Stimulated activated CD8-positive, alpha-beta memory T cell treated with anti-CD3 and anti-CD28 coated beads, Interleukin-4, amount 100 ng/mL, for 1 hour (primary cell): ENCODE measurements at regions not wholly inside any gene's neighbourhood (a gene's known extent, or its start where the extent isn't known, plus 50 kb on each side); places are given as distances from the start of the nearest gene placed in this dataset.
"Not testable (repeated sequence)": the region's sequence is repeated elsewhere in the genome, so short reads cannot be mapped to it uniquely, and the experiment has no call there.

ENCODE experiments used
- DNase-seq, 2 donors: peaks; one replicate each; pipeline ENCODE4 v3.0.0-alpha.2; 2020; ENCODE audit warnings: low read depth in 2 of 2, low spot score in 1 of 2

DNA sequence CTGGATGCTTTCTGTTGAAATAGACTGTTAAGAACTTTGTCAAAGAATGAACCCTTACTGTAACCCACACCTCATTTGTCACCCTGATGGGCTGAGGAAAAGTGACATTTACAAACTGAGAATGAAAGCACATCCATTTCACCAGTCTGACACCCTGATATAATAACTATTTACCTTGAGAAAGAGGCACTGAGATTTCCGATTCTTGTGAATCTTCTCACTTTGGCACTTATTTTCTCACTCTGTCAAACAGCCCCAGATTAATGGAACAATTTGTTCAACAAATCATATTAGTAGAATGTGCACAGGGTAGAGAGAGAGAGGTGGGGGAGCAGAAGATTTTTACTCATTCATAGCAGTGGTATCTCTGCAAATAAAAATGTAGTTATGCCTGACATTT is 606.9 kb downstream of the MCTP2 start:
- no peak for DNase-seq

DNA sequence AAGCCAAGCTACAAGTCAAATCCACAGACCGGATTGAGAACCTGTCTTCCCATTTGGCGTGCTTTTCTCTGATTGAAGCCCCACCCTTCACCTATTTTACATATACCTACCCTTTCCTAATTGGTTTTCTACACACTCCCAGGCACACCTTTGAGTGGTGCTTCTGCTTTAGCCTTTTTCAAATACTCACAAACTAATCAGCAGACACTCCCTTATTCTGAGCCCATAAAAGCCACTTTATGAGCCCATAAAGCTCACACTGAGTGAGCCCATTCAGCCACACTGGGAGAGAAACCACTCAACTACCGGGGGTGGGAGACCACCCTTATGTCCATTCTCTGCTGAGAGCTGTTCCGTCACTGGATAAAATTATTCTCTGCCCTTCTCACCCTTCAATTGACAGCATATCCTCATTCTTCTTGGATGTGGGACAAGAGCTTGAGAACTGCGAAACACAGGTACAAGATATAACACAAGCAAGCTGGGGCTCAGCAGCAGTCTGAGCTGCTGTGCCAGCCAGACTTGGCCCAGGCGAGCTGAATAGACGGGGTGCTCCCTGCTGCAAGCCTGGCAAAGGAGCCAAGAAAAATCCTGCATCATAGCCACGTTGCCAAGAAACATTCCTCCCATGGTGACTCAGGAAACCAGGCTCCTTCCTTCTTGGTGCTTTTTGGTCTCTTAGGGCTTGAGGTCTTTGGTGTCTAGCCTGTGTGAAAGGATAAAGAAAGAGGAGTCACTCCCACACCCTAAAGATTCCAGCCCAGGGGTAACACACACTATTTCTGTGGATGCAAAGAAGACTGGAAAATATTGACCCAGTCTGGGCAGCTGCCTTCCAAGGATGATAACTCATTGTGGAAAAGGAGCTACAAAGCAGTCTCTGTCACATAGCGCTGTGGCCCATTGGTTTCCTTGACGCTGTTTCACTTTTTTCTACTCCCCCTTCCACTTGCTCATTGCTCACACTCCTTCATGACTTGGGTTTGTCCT is 609.7 kb downstream of the MCTP2 start:
- DNase-seq, result no peak

DNA sequence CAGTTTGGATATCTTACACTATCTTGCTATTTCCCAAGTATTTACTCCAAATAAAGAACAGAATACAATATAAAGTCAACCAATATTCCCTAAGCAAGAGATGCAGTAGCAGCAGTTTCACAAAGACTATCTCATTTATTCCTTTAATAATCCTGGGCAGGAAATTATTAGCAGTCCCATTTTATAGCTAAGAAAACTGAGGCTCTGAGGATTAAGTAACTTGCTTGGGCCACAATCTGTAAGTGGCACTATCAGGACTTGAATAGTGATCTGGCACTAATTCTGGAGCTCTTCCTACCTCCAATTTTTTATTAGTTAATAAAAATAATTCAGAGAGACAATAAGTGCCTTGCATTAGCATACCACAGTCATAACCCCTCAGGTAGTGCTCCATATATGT is 611.7 kb downstream of the MCTP2 start:
- no peak for DNase-seq

DNA sequence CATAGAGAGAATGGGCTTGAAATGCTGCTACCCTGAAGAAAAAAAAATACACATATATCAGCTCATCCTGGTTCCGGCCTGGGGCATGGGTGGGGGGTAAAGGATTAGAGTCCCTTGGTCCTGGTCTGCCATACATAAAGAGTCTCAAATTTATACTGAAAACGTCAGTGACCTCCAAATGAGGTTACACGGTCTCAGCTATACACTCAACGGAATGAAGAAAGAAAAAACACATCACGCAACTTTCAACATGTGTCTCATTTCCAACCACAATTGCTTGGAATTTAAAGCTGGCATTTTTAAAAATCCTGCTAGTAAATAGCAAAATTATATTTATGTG is 612.8 kb downstream of the MCTP2 start:
- DNase-seq, result no peak

DNA sequence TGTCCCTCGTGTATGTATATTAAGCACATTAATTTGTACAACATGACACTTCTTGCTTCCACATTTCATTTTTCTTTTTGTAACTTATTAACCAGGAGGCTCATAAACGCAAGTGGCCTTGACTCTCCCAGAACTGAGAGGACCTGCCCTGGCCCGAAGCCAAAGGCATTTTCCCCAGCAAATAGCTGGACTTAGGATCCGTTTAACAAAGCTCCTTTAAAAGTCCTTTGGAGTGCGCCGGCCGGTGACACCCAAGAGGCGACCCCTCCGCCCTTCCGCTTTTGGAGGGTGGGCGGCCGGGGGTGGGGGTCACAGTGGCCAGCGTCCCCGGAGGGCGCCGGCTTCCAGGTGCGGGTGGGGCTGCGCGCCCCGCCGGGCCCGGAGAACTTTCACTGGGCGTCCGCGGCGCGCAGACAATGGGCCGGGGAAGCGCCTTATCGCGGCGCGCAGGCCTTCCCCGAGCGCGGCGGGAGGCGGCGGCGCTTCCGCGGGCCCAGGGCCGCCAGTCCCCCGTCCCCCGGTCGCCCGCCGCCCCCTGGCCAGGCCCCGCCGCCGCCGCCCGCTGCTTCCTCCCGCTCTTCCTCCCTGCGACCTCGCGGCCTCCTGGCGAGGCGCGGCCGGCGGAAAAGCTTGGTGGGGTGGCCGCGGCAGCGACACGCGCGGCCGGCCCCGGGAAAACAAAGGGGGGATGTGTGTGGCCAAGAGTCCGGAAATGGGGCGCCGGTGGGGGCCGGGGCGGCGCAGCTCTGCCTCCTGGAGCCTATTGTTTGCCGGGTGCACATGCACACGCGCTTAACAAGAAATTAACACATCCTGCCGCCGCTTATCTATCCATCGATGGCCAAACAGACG is 613.4 kb downstream of the MCTP2 start:
- DNase-seq, result no peak

DNA sequence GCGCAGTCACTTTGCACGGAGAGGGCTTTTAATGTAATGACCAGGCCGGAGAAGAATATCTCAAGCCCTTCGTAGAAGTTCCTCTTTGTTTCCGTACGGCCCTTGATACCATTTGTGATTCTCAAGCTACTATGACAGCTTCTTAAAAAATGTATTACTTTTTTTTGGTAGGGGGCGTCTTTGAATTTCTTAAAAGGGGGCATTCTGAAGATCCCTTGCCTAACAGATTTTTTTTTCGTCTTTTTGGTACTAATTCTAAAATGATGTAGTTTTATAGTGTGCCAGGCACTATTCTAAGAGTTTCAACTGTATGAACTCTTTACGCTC is 614.0 kb downstream of the MCTP2 start:
- DNase-seq, result no peak

DNA sequence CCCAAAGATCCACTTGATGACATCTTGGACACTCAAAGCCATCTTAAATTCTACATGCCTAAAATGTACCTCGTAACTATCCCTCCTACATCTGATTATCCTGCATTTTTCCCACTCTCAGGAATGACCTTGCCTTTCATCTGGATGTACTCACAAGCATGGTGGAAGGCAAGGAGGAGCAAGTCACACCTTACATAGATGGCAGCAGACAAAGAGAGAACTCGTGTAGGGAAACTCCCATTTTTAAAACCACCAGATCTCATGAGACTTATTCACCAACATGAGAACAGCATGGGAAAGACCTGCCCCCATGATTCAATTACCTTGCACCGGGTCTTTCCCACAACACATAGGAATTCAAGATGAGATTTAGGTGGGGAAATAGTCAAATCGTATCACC is 616.0 kb downstream of the MCTP2 start:
- no peak for DNase-seq

DNA sequence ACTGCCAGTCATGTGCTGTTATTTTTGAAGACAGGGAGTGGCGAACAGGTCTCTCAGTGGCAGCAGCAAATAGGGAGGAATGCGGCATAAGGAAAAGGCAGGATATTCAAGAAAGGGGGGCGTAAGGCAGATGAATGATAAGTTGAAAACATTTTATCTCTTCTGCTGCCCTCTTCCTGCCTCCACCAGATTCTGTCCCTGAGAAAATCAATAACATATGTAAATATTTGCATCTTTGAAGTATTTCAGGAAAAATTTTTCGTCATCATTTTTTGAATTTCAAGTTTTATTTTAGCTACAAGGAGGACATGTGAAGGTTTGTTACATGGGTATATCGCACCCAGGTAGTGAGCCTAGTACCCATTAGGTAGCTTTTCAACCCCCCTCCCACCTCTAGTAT is 616.7 kb downstream of the MCTP2 start:
- DNase-seq, result no peak

DNA sequence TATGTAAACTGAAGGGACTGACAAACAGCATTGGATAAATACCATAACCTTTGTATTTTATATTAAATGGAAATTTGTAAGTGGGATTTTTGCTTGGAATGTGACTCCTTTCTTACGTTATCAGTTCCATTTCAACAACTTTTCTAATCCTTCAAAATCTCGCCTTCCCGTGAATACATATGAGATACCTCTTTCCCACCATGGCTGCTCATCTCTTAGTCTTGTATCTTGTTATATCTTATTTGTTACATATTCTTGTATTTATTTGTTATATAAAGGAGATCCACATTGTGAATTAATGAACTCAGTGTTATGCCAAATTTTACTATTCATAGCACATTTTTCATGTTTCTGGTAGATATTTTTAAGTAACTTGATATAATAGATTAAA is 623.7 kb downstream of the MCTP2 start:
- no peak for DNase-seq

DNA sequence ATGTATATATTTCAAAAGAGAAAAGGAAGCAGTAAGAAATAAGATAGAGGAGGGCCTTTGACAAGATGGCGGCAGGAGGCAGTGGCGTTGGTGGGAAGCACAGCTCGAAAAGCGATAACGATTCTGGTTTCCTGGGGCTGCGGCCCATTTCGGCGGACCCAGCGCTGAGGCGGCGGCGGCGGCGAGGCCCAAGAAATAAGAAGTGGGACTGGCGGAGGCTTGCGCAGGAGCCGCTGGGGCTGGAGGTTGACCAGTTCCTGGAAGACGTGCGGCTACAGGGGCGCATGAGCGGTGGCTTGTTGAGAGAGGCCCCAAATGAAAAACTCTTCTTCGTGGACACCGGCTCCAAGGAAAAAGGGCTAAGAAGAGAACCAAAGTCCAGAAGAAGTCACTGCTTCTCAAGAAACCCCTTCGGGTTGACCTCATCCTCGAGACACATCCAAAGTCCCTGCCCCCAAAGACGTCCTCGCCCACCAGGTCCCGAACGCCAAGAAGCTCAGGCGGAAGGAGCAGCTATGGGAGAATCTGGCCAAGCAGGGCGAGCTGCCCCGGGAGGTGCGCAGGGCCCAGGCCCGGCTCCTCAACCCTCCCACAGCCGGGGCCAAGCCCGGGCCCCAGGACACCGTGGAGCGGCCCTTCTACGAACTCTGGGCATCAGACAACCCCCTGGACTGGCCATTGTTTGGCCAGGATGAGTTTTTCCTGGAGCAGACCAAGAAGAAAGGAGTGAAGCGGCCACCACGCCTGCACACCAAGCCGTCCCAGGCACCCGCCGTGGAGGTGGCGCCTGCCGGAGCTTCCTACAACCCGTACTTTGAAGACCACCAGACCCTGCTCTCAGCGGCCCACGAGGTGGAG is 624.3 kb downstream of the MCTP2 start:
- no peak for DNase-seq

DNA sequence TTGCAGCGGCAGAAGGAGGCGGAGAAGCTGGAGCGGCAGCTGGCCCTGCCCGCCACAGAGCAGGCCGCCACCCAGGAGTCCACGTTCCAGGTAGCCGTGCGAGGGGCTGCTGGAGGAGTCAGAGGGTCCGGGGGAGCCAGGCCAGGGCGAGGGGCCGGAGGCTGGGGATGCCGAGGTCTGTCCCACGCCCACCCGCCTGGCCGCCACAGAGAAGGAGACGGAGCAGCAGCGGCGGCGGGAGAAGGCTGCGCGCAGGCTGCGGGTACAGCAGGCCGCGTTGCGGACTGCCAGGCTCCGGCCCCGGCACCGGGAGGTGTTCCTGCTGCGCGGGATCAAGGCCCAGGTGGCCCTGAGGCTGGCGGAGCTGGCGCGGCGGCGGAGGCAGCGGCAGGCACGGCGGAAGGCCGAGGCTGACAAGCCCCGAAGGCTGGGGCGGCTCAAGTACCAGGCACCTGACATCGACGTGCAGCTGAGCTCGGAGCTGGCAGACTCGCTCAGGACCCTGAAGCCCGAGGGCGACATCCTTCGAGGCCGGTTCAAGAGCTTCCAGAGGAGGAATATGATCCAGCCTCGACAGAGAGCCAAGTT is 625.0 kb downstream of the MCTP2 start:
- no peak for DNase-seq

DNA sequence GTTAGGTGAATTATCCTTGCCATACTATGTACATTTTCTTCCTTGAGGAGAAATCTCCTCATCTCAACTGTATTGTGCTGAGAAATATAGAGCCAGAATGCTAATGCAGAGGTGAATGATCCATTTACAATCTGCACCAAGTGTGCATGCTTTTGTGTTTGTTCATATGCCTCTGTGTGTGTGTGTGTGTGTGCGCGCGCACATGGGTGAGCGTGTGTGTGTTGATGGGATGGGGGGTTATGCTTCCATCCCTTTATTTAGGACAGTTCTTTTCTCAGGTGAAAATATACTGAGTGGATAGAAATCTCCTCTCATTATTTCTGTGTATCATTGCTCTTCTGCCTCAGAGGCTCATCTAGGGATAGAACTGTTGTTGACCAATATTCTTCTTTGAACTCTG is 626.1 kb downstream of the MCTP2 start:
- no peak for DNase-seq

DNA sequence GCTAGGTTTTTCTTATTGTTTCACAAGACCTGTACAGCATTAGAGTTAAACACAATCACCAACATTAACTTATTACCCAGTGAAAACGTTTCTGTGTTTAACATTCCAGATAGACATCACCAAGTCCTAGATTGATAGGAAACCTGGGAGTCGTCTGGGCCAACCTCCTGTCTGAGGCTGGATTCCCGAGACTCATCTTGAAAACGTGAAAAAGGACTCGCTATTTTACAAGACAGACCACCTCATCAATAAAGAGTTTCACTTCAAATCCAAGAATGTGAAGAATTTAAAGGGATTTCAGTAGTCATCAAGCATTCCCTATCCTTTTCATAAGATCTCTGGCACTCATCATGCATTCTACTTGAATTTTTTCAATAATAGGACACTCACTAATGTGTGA is 626.6 kb downstream of the MCTP2 start:
- DNase-seq, result no peak

DNA sequence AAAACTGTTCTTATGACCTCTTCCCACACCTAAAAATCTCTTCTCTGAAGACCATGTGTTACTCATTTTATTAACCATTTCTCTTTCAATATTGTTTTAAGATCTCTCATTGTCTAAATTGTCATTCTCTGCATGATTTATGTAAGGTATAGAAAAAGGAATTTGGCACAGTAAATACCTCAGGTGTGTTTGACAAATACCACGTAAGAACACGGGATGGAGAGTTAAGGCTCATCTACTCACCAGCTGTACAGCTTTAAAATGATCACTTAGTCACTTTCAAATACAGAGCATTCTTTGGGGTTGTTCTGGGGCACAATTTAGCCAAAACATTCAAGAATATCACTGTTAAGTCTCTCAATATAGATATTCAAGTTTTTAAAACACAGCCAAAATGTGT is 627.1 kb downstream of the MCTP2 start:
- no peak for DNase-seq

DNA sequence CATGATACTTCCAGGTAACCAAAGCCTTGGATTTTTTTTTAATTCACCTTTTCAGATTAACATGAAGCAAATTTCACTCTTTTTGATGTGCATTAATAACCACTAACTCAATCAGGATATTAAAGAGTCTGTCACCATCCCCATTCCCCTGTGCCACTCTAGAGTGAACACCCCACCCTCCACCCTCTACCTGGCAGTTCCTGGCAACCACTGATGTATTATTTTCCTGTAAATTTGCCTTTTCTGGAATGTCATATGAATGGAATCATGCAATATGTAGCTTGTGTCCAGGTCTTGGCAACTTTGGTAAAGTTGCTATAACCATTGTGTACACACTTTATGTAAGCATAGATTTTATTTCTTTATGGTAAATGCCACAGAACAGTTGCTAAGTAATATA is 627.6 kb downstream of the MCTP2 start:
- DNase-seq, result no peak

DNA sequence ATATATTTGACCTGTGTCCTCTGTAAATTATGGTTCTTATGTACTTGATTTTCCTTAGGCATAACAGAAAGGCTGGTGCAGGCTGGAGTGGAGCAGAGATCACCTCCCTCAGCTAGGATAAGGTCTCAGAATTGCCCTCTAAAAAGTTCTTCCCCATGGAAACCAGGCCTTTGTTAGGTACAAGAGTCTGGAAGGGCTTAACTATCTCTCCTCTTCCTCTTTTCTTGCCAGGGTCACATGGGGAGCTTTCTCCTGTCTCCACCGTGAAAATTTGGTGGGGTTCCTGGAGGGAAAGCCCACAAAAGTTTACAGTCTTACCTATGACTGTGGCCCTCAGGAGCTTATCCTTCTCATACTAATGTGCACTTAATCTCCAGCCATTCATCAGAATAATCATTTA is 633.2 kb downstream of the MCTP2 start:
- DNase-seq, result no peak

DNA sequence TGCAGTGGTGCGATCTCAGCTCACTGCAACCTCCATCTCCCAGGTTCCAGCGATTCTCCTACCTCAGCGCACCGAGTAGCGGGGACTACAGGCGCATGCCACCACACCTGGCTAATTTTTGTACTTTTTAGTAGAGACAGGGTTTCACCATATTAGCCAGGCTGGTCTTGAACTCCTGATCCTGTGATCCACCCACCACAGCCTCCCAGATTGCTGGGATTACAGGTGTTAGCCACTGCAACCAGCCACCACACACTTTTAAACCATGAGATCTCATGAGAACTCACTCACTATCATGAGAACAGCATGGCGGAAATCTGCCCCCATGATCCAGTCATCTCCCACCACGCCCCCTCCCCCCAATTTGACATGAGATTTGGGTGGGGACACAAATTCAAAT is 636.9 kb downstream of the MCTP2 start:
- not testable (repeated sequence) for DNase-seq

DNA sequence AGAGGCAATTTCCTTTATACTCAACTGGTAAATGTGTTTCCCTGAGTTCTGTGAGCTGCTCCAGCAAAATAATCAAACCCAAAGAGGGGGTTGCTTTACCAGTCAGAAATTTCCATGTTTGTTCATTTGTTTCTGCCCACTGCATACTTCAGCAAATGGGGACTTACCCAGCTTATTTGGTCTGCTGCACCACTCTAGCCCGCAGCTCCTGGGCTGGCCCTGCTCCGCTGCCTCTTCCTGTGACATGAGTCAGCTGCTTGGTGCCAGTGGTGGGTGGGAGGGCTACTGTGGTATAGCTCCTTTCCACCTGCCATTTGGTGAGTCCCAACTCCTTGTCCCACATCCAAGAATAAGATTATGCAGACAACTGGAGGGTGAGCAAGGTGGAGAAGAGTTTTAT is 644.2 kb downstream of the MCTP2 start:
- DNase-seq, result no peak

DNA sequence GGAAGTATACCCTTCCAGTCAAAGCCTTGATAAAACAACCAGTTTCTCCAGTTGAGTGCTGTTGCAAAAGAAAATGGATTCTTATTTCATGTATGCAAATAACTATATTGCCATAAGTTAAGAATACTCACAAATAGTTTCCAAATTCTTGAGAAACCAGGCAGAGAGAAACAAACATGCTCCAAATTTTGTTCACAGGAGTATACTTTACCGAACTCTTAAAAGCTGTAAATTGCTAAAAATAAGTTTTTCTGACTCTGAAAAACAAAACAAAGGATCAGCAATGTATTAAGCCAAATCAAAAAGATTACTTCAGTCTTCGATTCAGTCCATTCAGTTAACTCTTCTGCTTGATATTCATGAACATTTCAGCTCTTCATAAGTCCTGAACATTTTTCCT is 646.5 kb downstream of the MCTP2 start:
- no peak for DNase-seq

DNA sequence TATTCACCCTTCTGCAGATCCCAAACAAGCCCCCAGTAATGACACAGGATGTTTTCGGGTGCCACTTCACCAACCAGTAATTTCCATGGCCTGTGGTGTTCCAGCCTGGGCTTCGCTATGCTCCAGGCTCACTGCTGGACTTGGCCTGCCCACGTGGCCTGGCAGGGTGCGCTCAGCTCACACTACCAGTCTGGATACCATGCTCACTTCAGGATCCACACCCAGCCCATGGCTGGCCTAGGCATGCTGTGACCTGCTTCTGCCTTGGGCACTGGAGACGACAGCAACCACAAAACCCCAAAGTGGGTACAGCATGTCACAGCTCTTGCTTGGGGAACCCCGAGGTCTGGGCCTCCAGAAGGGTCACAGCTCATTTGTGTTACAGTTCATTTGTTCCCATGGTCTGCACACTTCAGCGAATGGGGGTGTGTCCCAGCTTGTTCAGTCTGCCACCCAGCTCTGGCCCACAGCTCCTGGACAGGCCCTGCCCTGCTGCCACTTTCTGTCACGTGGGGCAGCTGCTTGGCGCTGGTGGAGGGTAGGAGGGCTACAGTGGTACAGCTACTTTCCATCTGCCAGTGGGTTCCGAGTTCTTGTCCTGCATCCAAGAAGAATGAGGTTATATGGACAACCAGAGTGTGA is 650.8 kb downstream of the MCTP2 start:
- DNase-seq, result no peak

DNA sequence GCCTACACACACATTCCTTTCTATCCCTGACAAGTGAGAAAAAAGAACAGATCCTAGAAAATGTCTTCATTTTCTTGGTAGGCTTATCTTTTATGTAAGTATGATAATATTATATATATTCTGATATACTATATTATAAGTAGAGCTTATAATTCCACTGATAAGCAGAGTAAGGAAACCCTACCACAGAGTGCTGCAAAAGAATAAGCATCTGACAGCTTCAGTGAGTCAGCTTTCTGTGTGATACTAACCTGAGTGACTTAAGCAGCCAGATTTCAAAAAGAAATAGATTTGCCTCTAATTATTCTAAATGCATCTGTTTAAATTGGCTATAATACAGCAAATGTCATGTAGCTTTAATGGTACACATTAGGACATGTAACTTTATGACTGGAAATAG is 656.0 kb downstream of the MCTP2 start:
- DNase-seq, result no peak
